ENCODE measurements at regions not wholly inside any gene's neighbourhood (a gene's known extent, or its start where the extent isn't known, plus 50 kb on each side); places are given as distances from the start of the nearest gene placed in this dataset. TPM values are rescaled to one million over a fixed set of nuclear protein-coding genes. Genes with fewer than 3 reads are reported as not detected.
A peak's percentile ranks its signal among the peaks of the same experiment; 100 is the strongest.

- Histone ChIP-seq H3K4me1 (ENCODE audit: control insufficient read depth, insufficient read depth, low read length) (no peaks in the 10 kb centered on the region), H3K27me3 (ENCODE audit: control insufficient read depth, insufficient read depth, low read length) (no peaks in the 10 kb centered on the region), H3K36me3 (ENCODE audit: control insufficient read depth, insufficient read depth, low read length) (no peaks in the 10 kb centered on the region), H3K4me3 (ENCODE audit: low read depth, low read length) (no peak overlapping the region), H3K9me3 (ENCODE audit: control insufficient read depth, insufficient read depth, low read length) (no peaks in the 10 kb centered on the region), H3K27ac (ENCODE audit: low read depth, low read length) (no peak overlapping the region)
- peak in 1 of 6 donors; percentile 6 for DNase-seq (ENCODE audit: low read depth in 4 of 6, low spot score in 6 of 6)
- WGBS (ENCODE audit: insufficient coverage), result no CpG with 5 or more reads among the region's 1 CpG
Observed at GRCh38 chr14:47746986-47747385, 71.6 kb upstream of the MDGA2 start.

DNA sequence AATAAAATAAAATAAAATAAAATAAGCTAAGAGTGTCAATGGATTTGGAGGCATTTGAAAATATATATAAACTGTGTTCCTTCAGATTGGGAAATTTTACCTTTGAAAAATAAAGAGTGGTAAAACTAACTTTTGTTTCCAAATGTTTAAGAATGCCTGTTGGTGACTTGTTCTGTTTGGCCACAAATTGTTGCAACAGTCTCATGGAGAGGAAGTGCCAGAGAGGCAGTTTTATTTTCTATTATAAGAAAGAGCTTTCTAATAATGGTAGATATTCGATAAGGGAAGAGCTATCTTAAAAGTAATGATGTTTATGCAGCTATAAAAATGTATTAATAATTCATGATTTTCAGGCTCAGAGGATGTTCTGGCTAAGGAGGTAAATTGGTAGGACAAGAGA, 68.8 kb upstream of the MDGA2 start:
- no CpG with 5 or more reads among the region's 1 CpG for WGBS (ENCODE audit: insufficient coverage)
- Histone ChIP-seq H3K9me3 (ENCODE audit: control insufficient read depth, insufficient read depth, low read length) (no peaks in the 10 kb centered on the region), H3K36me3 (ENCODE audit: control insufficient read depth, insufficient read depth, low read length) (no peaks in the 10 kb centered on the region), H3K4me1 (ENCODE audit: control insufficient read depth, insufficient read depth, low read length) (no peaks in the 10 kb centered on the region), H3K27me3 (ENCODE audit: control insufficient read depth, insufficient read depth, low read length) (no peaks in the 10 kb centered on the region), H3K27ac (ENCODE audit: low read depth, low read length) (no peak overlapping the region), H3K4me3 (ENCODE audit: low read depth, low read length) (no peak overlapping the region)
- no peak for DNase-seq (ENCODE audit: low read depth in 4 of 6, low spot score in 6 of 6)

DNA sequence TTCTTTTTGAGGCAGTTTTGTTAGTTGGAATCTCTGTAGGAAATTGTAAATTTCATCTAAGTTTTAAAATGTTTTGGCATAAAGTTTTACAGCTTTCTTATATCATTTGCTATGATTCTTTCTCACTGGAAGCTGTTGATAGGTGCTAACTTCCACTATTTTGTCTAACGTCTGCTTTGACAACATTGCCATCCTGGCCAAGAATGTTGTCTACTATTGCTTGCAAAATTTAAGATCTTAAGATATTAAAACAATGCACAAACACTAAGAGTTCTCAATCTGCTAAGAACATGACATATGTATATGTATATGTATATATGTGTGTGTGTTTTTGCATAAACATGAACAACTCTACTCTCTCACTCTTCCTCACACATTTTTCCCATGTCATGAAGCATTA, 64.1 kb upstream of the MDGA2 start:
- WGBS (ENCODE audit: insufficient coverage), result no CpG with 5 or more reads among the region's 1 CpG
- H3K4me3 ChIP-seq (ENCODE audit: low read depth, low read length), result no peak overlapping the region
- DNase-seq (ENCODE audit: low read depth in 4 of 6, low spot score in 6 of 6), result peak in 1 of 6 donors; percentile 61
- H3K4me1 ChIP-seq (ENCODE audit: control insufficient read depth, insufficient read depth, low read length), result no peaks in the 10 kb centered on the region
- H3K27ac ChIP-seq (ENCODE audit: low read depth, low read length), result no peak overlapping the region
- H3K27me3 ChIP-seq (ENCODE audit: control insufficient read depth, insufficient read depth, low read length), result no peaks in the 10 kb centered on the region
- H3K36me3 ChIP-seq (ENCODE audit: control insufficient read depth, insufficient read depth, low read length), result no peaks in the 10 kb centered on the region
- H3K9me3 ChIP-seq (ENCODE audit: control insufficient read depth, insufficient read depth, low read length), result no peaks in the 10 kb centered on the region

GRCh38 chr14:47730296-47730695, 54.9 kb upstream of the MDGA2 start:
- no peak overlapping the region for H3K27ac ChIP-seq (ENCODE audit: low read depth, low read length)
- H3K27me3 ChIP-seq (ENCODE audit: control insufficient read depth, insufficient read depth, low read length), result no peaks in the 10 kb centered on the region
- no peaks in the 10 kb centered on the region for H3K9me3 ChIP-seq (ENCODE audit: control insufficient read depth, insufficient read depth, low read length)
- H3K4me3 ChIP-seq (ENCODE audit: low read depth, low read length), result no peak overlapping the region
- 80% methylated on average over 1 of the region's 3 CpGs for WGBS (ENCODE audit: insufficient coverage)
- peak in 2 of 6 donors; percentile 62 to 66 for DNase-seq (ENCODE audit: low read depth in 4 of 6, low spot score in 6 of 6)
- H3K4me1 ChIP-seq (ENCODE audit: control insufficient read depth, insufficient read depth, low read length), result no peaks in the 10 kb centered on the region
- H3K36me3 ChIP-seq (ENCODE audit: control insufficient read depth, insufficient read depth, low read length), result no peaks in the 10 kb centered on the region

Small RNAs in the stretch of these regions (small RNA-seq; reads per million reads assigned to genes)
- gene AL121576.1 (ENCODE audit: low replicate concordance) (not detected), gene AL512360.1 (ENCODE audit: low replicate concordance) (not detected), gene MIR548Y (ENCODE audit: low replicate concordance) (not detected), gene RNU6-297P (ENCODE audit: low replicate concordance) (not detected)
